Testis (tissue), 2 donors: ENCODE measurements at regions not wholly inside any gene's neighbourhood (a gene's known extent, or its start where the extent isn't known, plus 50 kb on each side); places are given as distances from the start of the nearest gene placed in this dataset.

Experiments used
- CTCF ChIP-seq, 3 experiments: fragments of 450-650 bp in 2 of 3; fragments of 200-600 bp in 1 of 3; sonication (generic) in 1 of 3; IDR thresholded peaks; one replicate each; pipeline ENCODE4 v1.5.1; 2016 to 2019; ENCODE audit warnings: antibody characterized with exemption in 3 of 3, mild to moderate bottlenecking in 2 of 3, moderate library complexity in 1 of 3
- POLR2A ChIP-seq: fragments of 450-650 bp; IDR thresholded peaks from one replicate; pipeline ENCODE4 v1.6.1; 2017; ENCODE audit warnings: antibody characterized with exemption, mild to moderate bottlenecking, moderate library complexity

DNA sequence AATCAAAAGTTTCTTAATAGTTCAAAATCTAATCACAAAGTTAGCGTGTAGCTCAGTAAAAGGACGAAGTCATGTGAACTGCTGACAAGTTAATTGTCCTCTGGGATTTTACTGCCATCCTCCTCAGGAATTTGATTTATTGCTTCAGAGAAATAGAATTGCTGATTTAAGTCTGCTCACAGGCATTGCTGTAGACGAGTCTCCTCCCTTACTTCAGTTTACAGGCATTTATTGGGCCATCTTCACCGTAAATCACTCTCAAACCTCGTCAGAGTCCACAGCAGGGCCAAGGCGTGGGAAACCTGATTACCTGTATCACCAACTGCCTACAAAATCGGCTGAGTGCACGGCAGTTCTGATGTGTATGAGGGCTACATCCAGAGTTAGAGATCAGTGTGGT lies 119.1 kb upstream of the PDE10A start:
- TF ChIP-seq CTCF (IDR thresholded peaks at IDR 0.05) (no peak), POLR2A (no peak)
